GM19463 (cell line): ENCODE measurements at regions not wholly inside any gene's neighbourhood (a gene's known extent, or its start where the extent isn't known, plus 50 kb on each side); places are given as distances from the start of the nearest gene placed in this dataset.

ENCODE experiments used
- ATAC-seq: cut with Tn5 transposase; IDR thresholded peaks from one replicate; pipeline ENCODE4 v1.9.1; 2021; ENCODE audit warnings: mild to moderate bottlenecking, moderate library complexity; ENCODE audit not compliant: unreplicated experiment

DNA sequence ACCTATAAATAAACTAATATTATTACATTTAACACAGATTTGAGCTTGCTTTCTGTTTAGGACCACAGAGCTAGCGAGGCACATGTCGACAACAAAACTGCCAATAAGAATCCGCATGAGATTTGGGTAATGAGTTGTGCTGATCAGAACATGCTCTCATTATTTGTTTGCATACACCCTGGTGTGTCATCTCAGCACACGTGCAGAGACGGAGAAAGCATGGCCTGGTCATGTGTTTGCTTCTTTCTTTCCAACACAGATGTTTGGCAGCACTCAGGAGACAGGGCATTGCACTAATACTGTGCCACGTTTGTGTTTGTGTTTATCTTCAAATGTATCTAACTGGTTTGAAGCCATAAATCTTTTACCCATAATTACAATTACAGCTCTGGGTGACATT is 364.8 kb downstream of the ARAP2 start:
- ATAC-seq = no peak

DNA sequence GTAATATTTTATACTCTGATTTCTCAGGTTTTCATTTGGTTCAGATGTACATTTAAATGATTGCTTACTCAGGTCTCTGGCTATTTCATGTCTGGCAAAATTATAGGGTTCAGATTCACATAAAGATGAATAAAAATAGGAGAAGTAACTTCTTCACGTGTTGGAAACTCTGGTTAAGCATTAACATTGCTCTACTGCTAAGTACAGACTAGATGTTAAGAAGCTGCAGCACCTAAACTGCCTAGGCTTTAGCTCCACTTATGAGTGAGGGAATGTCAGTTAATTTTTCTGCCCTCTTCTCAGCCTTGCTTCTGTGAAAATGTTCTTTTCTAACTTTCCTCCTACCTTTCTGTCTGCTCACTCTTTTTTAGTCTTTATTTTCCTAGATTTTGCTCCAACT is 361.2 kb downstream of the ARAP2 start:
- ATAC-seq = peak; percentile 60

DNA sequence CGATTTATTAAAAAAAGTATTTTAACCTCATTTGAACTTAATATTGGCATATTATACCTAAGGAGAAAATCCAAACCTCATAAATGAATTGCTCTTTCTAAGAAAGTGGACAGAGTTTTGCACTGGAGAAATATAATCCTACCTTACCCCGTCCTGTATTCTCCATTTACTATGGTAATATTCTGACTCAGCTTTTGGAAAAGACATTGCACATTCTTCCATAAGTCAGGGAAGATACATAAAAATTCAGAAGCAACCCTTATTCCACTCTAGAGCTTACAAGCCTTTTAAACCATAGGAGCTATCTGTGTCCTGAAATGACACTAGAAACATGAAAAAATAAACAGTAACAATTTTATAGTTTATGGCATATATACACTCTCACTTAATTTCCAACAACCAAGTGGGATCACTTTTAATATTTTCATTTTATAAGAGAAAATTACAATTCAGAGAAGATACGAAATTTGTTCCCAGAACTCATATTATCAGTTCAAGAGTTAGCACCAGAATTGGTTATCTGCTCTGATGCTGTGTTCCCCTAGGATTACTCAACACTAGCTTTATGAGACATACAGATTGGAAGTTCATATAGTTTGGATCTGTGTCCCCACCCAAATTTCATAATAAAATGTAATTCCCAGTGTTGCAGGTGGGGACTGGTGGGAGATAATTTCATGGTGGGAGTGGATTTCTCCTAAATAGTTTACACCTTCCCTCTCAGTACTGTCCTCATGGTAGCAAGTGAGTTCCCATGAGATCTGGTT is 359.4 kb downstream of the ARAP2 start:
- no peak for ATAC-seq

DNA sequence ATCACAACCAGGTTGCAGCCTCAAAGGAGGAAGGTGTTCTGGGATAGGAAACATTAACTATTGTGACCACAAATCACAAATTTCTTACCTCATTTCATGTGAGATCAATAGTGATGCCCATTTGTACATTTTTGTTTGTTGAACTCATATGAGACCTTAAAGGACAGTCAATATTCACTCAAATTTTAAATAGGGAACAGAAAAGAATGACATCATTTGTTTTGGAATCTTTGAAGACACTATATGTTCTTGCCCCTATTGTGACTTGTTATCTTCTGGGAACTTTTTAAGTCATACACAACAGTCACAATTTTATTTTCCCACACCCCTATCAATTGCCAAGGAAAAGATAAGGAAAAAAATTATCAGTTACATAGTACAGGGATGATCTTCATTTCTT is 346.5 kb downstream of the ARAP2 start:
- ATAC-seq = no peak

DNA sequence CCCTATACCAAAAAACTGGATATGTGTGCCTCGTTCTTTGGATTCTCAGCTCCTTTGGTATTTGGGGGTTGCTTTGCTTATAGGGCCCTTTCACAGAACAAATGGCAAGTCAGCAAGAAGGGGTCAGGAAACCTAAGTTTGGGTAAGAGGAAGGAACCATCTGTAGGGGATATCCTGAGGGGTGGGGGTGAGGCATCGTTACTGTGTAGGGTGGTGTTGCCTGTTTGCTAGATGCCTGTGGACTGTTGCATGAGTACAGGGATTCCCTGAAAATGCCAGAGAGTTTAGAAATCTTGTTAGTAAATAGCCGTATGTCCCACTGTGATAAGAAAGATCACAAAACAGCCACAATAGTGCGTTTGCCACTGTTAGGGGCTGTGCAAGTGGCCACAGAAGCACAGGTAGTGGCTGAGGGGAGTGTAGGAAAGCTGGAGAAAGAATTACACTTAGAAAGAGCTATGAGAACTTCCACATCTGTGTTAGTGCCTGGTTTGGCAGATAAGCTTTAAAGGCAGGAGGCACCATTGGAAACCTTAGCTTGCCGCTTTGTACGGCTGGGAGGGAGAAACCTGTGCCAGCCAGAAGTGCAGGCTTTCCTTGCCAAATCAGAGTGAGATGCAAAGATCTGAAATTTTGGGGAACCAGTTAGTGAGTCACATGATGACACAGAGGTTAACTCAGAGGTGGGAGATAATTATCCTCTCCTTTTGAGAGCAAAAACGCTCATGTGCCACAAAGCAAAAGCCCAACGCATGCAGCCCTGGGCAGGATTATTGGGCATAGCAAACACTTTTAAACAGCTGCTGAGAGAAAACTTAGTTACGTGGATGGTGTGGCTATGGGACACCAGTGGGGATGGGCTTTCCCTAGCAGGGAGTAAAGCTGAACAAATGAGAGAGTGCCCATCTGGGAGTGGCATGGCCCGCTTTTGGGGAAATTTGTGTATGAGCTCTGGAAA is 343.7 kb downstream of the ARAP2 start:
- ATAC-seq = no peak

DNA sequence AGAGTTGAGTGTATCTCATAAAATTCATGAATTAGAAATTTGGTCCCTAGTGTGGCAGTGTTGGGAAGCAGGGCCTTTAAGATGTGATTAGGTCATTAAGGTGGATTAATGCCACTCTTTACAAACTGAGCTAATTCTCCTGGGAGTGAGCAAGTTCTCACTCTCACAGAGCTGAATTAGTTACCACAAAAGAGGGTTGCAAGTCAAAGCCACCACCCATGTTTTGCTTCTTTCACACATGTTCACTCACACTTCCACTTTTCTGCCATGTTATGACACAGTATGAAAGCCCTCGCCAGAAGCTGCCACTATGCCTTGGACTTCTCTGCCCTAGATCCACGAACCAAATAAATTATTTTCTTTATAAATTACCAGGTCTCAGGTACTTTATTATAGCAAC is 332.1 kb downstream of the ARAP2 start:
- peak; percentile 96 for ATAC-seq

DNA sequence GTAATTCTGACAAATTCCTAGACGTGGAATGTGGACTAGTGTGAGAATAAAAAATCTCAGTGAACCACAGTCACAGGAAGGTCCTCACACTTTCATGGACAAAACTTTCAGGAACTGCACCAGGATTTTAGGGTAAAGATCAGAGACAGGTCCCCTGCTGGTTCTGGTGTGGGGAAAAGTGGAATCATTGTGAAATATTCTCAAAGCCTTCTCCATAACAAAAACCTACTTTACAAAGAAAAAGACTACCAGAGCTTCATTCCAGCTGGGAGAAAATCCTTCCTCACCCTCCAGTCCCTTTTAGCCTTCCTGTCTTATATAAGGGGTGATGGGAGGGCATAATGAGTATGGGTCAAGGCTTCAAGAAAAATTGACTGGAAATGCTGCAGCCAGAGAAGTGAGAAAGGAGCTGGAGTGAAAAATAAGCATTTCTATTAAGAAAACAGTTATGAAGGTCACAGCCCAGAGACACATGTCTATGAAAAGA is 325.8 kb downstream of the ARAP2 start:
- no peak for ATAC-seq

DNA sequence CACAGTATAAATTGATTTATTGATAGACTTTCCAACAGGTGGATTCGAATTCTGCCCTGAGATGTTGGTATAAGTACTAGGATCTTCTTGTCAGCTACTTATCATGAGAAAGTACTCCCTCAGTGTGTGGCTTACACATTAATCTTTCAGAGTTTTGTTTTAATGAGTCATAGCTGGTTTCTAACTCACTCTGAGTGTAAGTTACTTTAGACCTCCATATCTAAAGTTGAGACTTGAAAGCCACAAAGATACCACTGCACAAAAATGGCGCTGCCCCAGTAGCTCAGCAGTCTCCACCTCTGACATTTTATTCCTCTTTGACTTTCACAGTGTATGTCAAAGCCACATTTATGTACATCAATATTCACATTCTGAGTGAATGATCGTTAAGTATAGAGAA is 318.5 kb downstream of the ARAP2 start:
- peak; percentile 94 for ATAC-seq

DNA sequence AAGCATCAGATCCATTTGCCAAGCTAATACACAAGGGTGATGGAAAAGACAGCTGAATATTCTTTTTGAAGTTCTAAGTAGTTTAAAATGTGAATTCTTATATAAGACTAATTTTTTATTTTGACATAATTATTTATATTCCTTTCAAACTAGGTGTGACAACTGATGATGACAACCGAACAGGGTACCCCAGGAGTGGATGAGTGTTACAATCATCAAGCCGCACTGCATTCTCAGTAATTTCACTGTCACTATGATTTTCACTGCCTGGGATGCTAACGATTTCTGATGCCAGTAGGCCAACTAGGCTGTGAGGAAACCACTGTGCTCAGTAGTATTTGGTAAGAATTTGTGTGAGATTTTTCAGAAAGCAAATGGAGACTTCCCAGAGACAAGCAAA is 317.5 kb downstream of the ARAP2 start:
- no peak for ATAC-seq

DNA sequence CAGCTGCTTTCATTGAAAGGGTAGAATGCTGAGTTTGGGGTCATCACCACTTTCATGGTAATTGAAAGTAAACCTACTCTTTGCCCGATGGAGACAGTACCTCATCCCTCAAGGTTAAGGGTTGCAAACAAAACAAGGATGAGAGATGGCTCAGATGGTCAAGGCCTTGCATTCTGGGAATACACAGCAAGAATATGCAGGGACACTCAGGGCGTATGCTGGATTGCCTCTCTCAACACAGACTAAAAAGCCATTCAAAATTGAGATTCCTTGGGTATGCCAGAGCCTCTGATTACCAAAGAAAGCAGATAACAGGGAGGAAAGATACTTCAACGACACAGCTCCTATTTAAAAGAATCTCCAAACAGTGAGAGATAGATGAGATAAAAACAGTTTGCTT is 310.4 kb downstream of the ARAP2 start:
- ATAC-seq = no peak

DNA sequence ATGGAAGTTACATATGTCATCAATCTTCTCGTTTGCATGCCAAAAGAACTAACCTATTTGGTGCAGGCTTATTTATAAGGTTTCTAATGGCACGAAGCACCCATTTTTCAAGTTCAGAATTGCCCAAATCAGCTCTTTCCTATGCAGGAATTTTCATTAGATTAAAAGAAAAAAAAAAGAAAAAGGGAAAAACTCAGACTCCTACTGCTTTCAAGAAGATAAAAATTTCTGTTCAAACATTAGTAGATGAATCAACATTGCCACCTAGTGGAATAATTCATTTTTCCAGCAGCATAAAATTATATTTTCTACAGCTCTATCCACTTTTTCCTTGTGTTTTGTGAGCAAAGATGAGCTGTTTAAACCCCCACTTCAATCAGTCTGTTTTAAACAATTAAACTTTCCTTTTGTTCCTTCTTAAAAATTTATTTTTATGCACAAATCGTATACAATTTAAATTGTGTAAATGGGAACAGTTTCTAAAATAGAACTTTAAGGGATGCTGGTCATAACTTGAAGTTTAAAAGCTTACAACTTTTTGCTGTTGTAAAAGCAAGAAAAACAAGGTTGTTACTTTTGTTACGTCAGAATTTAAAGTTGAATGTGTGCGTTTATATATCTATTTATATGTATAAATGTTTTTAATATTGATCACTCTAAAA is 309.9 kb downstream of the ARAP2 start:
- no peak for ATAC-seq

DNA sequence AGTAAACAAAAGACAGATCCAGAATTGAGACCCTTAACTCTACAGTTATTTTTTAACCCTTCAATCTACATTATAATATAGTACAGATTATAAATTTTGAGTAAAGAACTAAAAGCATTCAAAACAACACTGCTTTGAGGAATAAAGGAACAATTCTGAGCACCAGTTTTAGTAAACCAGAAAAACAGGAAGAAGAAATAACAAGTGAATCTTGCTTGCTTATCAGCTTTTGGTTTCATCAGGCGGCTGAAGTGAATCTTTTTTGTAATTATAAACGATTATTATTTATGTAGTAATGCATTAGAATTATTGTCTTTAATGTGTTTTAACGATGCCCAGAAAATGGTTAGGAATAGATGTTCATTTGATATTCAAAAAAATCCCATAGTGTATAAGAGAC is 305.4 kb downstream of the ARAP2 start:
- ATAC-seq = no peak

DNA sequence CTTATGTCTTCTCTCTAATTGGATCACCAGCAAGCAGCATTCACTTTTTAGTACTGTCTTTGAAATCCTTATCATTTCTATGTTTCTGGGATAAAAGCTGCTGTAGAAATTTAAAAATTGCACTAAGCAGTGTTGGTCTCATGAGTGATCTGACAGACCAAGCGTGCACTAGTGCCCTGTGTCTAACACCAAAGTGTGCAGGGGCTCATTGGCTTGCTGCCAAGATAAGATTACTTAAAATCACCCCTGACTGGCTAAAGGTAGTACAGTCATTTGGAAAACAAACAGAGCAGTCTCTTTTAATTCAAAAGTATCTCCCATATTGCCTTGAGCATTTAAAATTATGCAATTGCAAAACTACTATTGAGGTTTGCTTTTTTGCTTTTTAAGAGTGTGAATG is 304.6 kb downstream of the ARAP2 start:
- ATAC-seq = no peak

DNA sequence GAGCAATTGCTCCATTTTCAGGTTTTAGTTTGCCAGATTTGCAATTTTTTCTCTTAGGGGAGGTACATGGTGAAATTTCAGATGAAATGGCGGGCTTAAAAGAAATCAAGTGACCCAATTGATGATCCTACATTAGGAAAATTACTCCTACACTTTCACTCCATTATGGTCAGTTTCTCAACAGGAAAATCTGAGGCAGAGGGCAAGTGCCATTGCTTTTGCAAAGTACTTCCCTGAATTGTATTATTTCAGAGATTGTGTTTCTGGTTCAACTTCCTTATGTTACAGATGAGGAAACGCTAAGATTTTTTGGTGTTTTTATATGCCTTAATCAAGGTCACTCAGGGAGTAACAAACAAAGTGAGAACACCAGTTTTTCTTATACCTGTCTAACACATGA is 302.2 kb downstream of the ARAP2 start:
- ATAC-seq = no peak

DNA sequence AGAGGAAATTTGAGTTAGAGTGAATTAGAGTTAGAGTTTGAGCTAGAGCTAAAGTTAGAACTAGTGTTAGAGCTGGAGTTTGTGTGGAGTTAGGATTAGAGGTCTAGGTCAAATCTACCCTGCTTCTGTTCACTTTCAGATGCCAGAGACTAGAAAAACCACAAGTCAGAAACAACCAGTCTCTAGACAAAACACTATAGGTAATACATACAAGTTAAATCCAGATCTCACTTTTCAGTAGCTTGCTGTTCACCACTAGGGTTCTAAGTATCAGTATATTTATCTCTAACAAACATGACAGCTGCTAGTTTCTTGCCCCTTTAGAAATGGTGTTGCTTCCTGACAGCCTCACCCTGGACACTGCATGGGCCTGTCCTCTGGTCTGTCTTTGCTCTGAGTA is 300.7 kb downstream of the ARAP2 start:
- no peak for ATAC-seq

DNA sequence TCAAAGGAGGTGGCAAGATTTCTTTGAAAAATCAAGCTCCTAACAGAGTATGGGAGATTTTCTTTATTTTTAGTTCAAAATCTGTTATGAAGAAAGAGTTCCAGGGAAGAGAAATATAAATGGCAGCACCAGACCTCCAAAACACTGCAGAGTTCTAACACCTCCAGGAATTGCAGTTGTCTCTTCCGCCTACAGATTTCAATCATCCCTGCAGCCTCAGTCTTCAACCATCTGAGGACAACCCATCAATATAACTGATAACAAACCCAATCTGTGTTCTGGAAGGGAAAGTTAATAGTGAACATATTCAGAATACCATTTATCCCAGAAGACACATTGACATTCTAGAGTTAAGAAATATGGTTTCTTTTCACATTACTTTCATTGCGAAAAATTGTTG is 296.1 kb downstream of the ARAP2 start:
- no peak for ATAC-seq

DNA sequence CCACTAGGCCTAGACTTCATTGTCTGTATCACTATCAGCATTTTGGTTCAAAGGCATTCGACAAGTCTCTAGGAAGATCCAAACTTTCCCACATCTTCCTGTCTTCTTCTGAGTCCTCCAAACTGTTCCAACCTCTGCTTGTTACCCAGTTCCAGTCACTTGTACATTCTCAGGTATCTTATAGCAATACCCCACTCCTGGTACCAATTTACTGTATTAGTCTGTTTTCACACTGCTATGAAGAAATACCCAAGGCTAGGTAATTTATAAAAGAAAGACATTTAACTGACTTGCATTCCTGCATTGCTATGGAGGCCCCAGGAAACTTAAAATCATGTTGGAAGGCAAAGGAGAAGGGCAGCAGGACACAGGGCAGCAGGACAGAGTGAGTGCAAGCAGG is 293.9 kb downstream of the ARAP2 start:
- no peak for ATAC-seq

DNA sequence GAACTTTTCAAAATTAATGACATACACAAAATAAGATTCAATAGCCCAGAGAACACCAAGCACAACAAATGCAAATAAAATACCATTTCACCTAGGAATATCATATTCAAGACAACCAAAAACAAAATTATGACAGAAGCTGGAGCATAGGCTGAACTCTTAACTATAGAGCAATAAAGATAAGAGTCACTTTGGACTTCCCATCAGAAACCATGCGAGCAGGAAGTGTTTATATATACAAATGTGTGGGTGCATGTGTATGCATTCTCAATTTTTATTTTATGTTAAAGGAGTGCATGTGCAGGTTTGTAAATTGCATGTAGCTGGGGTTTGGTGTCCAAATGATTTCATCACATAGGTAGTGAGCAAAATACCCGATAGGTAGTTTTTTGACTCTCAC is 291.6 kb downstream of the ARAP2 start:
- ATAC-seq = no peak

DNA sequence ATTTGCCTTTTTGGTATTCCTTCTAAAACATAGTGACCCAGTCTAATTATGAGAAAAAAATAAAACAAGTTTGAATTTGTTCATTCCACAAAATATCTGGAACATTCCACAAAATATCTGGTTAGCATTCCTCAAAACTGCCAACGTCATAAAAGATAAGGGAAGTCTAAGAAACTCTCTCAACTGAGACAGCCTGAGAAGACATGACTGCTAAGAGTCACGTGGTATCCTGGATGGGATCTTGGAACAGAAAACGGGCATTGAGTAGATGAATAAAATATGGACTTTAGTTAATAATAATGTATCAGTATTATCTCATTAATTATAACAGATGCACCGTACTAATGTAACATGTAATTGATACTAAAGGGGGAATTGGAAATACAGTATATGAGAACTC is 280.9 kb downstream of the ARAP2 start:
- no peak for ATAC-seq

DNA sequence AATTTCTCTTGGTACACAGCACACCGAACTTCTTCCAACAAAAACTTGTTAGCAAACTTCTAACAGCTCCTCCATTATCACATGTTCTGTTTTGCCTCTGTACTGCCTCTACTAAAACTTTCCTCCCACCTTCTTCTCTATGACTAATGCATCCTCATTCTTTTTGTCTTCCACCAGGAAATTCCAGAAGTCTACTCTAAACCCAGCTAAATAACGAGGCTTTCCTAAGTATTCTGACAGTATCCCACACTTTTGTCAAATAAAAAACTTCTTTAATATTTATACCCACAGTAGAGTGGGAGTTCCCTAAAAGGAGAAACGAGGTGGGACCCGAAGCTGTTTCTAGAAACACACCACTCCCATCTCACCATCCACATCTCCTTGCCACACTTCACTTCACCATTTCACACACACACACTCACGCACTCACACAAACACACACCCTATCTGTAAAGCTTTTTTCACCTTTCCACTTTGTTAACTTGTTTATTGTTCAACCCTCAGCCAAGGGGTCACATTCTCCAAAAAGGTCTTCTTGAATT is 280.3 kb downstream of the ARAP2 start:
- ATAC-seq = no peak

DNA sequence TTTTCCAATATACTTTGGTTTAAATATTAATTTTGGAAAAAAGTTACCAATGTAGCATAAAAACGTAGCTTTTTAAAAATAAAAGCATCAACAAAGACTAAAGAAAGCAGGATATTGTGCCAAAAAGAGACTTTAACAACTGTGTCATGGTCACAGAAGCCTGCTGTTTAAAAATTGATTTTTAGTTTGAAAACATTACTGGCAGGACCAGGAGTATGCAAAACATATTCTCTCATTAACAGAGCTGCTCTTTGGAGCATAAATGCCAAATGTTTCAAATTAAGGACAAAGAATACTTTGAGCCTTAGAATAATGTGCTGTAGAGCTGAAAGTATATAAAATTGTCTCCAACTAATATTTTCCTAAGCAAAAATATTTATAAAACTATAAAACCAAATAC is 279.0 kb downstream of the ARAP2 start:
- peak; percentile 59 for ATAC-seq
